ENCODE measurements at regions not wholly inside any gene's neighbourhood (a gene's known extent, or its start where the extent isn't known, plus 50 kb on each side); places are given as distances from the start of the nearest gene placed in this dataset.

DNA sequence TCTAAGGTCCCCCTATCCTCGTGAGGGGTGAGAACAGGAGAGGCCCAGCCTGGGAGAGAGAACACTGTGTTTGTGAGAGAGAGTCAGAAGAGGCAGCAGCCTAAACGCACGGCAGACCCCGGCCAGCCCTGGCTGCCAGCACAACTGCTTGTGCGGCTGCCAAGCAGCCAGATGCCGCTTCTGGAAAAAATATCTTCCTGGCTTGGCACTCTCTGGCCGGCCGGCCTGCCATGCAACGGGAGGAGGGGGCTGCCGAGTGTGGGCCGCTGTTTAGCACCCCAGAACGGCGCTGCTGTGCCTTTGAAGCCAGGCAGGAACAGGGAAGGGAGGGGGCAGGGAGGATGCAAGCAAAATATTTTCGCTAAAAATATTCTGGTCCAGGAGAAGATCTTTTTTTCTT, 105.0 kb downstream of the FGF18 start:
- no peaks in the 10 kb centered on the region for H3K27me3 ChIP-seq (ENCODE audit: insufficient read depth, poor library complexity, severe bottlenecking)
- TF ChIP-seq, protein P1, sequence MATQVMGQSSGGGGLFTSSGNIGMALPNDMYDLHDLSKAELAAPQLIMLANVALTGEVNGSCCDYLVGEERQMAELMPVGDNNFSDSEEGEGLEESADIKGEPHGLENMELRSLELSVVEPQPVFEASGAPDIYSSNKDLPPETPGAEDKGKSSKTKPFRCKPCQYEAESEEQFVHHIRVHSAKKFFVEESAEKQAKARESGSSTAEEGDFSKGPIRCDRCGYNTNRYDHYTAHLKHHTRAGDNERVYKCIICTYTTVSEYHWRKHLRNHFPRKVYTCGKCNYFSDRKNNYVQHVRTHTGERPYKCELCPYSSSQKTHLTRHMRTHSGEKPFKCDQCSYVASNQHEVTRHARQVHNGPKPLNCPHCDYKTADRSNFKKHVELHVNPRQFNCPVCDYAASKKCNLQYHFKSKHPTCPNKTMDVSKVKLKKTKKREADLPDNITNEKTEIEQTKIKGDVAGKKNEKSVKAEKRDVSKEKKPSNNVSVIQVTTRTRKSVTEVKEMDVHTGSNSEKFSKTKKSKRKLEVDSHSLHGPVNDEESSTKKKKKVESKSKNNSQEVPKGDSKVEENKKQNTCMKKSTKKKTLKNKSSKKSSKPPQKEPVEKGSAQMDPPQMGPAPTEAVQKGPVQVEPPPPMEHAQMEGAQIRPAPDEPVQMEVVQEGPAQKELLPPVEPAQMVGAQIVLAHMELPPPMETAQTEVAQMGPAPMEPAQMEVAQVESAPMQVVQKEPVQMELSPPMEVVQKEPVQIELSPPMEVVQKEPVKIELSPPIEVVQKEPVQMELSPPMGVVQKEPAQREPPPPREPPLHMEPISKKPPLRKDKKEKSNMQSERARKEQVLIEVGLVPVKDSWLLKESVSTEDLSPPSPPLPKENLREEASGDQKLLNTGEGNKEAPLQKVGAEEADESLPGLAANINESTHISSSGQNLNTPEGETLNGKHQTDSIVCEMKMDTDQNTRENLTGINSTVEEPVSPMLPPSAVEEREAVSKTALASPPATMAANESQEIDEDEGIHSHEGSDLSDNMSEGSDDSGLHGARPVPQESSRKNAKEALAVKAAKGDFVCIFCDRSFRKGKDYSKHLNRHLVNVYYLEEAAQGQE (IDR thresholded peaks at IDR 0.05; ENCODE audit: insufficient replicate concordance, low read depth) = no peak
- no peak for TF ChIP-seq SPI1 (IDR thresholded peaks at IDR 0.05; ENCODE audit: borderline replicate concordance, low read depth)
- TF ChIP-seq GABPA (IDR thresholded peaks at IDR 0.05; ENCODE audit: low read depth) = no peak
- TF ChIP-seq, protein P2, sequence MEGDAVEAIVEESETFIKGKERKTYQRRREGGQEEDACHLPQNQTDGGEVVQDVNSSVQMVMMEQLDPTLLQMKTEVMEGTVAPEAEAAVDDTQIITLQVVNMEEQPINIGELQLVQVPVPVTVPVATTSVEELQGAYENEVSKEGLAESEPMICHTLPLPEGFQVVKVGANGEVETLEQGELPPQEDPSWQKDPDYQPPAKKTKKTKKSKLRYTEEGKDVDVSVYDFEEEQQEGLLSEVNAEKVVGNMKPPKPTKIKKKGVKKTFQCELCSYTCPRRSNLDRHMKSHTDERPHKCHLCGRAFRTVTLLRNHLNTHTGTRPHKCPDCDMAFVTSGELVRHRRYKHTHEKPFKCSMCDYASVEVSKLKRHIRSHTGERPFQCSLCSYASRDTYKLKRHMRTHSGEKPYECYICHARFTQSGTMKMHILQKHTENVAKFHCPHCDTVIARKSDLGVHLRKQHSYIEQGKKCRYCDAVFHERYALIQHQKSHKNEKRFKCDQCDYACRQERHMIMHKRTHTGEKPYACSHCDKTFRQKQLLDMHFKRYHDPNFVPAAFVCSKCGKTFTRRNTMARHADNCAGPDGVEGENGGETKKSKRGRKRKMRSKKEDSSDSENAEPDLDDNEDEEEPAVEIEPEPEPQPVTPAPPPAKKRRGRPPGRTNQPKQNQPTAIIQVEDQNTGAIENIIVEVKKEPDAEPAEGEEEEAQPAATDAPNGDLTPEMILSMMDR (IDR thresholded peaks at IDR 0.05; ENCODE audit: insufficient read depth, low read length) = no peak
- no peak for TF ChIP-seq POLR2AphosphoS5 (IDR thresholded peaks at IDR 0.05; ENCODE audit: low read depth)
- H3K4me3 ChIP-seq (replicated peaks; ENCODE audit: insufficient read depth, low read length) = no peak overlapping the region
- no peak for DNase-seq (ENCODE audit: low read depth in 1 of 2, low spot score in 1 of 2)
- H3K27ac ChIP-seq (replicated peaks) = no peak overlapping the region

DNA sequence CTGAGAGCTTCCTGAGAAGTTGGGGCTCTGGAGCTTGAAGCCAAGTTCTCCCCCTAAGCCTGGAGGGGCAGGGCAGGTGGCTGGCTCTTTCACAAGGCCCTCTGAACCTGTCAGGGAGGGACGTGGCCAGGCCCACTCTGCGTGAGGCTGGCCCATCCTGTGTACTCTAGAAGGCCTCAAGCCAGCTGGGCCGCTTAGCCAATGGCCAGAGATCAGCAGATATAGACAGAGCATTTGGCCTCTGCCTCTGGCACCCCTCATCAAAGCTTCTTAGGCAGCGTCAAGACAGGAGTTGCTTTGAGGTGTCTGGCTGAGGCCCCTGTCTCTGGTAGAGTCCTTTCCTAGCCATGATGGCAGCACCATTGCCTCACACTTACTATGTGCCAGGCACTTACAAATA, 105.6 kb downstream of the FGF18 start:
- Histone ChIP-seq H3K27me3 (ENCODE audit: insufficient read depth, poor library complexity, severe bottlenecking) (no peaks in the 10 kb centered on the region), H3K4me3 (replicated peaks; ENCODE audit: insufficient read depth, low read length) (no peak overlapping the region), H3K27ac (replicated peaks) (no peak overlapping the region)
- DNase-seq (ENCODE audit: low read depth in 1 of 2, low spot score in 1 of 2) = no peak
- TF ChIP-seq POLR2AphosphoS5 (IDR thresholded peaks at IDR 0.05; ENCODE audit: low read depth) (no peak), GABPA (IDR thresholded peaks at IDR 0.05; ENCODE audit: low read depth) (no peak), SPI1 (IDR thresholded peaks at IDR 0.05; ENCODE audit: borderline replicate concordance, low read depth) (no peak)
- TF ChIP-seq, protein P2 (IDR thresholded peaks at IDR 0.05; ENCODE audit: insufficient read depth, low read length) = no peak
- TF ChIP-seq, protein P1 (IDR thresholded peaks at IDR 0.05; ENCODE audit: insufficient replicate concordance, low read depth) = no peak

DNA sequence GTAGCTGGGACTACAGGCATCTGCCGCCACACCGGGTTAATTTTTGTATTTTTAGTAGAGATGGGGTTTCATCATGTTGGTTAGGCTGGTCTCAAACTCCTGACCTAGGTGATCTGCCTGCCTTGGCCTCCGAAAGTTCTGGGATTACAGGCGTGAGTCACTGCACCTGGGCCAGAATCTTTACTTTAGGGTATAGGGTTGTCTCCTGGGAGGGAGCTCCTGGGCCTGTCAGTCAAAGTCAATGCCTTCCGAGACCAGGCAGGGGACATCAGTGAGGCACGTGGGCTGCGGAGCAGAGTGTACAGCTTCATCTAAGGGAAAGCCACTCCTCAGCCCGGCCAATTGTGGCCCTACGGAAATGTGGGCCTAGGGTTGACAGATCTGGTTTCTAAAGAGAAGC, 108.6 kb downstream of the FGF18 start:
- H3K27me3 ChIP-seq (ENCODE audit: insufficient read depth, poor library complexity, severe bottlenecking) = peaks cover 5% of the 10 kb centered on the region
- no peak overlapping the region for H3K4me3 ChIP-seq (replicated peaks; ENCODE audit: insufficient read depth, low read length)
- H3K27ac ChIP-seq (replicated peaks) = no peak overlapping the region
- DNase-seq (ENCODE audit: low read depth in 1 of 2, low spot score in 1 of 2) = no peak
- TF ChIP-seq GABPA (IDR thresholded peaks at IDR 0.05; ENCODE audit: low read depth) (no peak), SPI1 (IDR thresholded peaks at IDR 0.05; ENCODE audit: borderline replicate concordance, low read depth) (no peak), POLR2AphosphoS5 (IDR thresholded peaks at IDR 0.05; ENCODE audit: low read depth) (no peak)
- TF ChIP-seq, protein P1 (IDR thresholded peaks at IDR 0.05; ENCODE audit: insufficient replicate concordance, low read depth) = no peak
- TF ChIP-seq, protein P2 (IDR thresholded peaks at IDR 0.05; ENCODE audit: insufficient read depth, low read length) = no peak

Measured in HL-60 (cell line).